NCI-H187 treated with DMSO at 0.1 percent for 48 hours (cell line): ENCODE measurements at regions not wholly inside any gene's neighbourhood (a gene's known extent, or its start where the extent isn't known, plus 50 kb on each side); places are given as distances from the start of the nearest gene placed in this dataset.

Source experiments
- DNase-seq: peaks from one replicate; lab custom pipeline; 2025; lab: John Stamatoyannopoulos, UW

DNA sequence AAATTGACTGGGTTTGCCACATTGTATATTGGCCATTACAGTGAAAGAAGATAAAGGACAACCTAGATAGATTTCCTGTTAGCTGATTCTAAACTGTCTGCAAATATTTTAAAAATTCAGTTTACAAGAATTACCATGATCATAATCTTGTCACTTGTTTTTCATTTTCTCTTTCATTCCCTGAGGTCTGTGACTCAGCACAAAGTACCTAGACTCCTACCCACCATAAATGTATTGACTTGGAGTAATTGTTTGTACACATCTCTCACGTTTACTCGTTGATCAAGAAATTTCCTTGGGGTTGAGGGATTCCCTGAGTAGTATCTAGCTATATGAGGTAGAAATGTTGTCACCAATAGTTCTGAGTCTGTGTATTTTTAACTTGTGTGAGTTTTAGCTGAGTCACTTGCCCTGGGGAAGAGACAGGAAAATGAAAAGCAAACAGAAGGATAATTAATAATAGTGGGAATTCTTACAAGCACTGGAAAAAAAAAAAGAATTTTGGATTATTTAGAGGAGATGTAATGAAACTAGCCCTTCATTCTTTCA, 299.2 kb upstream of the DACH1 start:
- no peak for DNase-seq

DNA sequence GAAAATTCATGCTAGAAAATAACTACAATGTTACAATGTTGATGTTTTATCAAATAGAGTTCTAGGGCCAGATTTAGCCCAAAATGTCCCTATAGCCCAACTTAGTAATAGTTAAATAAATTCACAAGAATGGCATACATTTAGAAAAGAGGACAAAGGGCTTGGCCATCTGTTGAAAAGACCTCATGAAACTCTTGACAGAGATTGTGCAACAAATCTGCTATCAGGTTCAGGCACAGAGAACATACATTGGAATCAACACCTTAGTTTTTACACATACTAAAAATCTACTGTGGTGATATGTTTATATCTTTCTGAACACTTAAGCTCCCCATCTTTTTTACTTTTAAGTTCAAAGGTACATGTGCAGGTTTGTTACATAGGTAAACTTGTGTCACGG, 298.3 kb upstream of the DACH1 start:
- DNase-seq: no peak

DNA sequence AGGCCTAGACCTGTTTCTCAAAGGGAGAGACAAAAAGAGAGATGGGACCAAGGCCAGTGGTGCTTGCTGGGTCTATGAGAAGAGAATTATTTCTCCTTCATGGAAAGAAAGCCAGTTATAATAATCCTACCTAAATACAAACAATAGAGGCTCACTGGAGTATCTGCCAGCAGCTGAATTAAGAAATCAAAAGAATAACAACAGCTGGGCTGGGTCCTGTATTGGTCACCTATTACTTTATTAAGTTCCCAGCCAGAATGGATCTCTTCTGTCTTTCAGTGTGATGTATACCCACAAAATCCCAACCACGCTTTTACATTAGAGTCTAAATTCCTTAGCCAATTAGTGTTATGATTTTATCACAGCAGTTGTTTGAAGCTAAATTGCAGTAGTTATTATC, 297.8 kb upstream of the DACH1 start:
- DNase-seq: no peak

DNA sequence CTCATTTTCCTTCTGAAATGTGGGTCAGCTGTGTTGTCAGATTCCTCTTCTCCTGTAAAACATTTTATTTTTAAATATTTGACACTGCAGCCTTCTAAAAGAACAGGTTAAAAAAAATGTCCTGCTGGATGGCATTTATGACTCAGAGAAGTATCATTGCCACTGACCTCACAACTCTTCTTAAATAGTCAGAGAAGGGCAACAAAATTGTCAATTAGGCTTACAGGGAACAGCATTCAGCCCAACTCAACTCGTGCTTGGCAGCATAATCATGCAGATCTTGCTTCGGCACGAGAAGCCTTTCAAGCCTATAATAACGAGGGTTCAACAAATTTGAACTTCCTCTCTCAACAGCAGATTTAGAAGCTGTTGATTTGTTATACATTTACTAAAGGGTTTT, 296.7 kb upstream of the DACH1 start:
- no peak for DNase-seq

DNA sequence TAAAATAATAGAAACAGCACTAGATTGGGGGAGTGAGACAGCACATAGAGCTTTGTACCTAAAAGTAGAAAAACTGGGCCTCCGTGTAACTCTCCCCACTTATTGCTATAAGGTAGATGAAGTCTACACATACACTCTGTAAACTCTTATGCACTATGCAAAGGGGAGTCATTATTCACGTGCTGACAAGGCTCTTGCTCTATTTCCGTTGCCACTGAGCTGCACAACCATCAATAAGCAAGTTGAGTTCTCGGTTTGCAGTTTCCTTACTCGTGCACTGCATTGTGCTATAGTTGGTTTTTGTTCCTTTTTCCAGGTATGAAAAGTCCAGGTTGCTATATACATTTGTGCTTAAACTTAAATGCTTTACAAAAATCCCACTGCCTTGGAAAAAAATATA, 294.0 kb upstream of the DACH1 start:
- DNase-seq: no peak

DNA sequence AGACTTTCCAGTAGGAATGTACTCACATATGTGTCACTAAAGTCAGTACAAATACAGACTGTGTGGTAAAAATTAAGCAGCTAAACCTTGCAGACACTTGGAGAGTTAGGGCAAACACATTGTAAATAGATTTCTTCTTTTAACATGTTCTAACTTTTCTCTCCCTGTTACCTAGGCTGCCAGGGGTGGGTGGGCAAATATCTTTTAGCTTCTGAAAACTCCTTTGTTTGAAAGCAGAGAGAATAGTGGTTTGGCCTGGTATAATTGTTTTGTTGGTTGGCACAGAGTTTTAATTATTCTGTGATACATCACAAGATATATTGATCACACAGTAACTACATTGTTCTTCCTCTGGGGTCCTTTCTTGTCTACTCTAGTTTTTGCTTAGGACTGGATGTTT, 289.8 kb upstream of the DACH1 start:
- DNase-seq: no peak

DNA sequence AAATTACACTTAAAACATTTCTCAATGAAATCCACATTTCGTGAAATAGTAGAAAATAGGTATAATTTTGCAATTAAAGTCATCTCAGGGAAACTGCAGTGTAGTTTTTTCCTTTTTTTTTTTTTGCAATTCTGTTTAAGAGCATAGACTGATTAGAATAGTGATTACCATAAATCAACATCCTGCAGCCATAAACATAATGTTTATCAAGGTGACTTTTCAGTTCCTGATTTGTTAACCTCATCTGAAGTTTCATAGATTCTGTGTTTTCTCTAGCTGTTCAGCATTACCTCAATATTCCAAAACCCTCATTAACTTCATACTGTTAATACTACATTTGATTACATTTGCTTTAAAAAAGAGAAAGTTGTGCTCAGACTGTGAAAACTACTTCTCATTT, 286.3 kb upstream of the DACH1 start:
- no peak for DNase-seq

DNA sequence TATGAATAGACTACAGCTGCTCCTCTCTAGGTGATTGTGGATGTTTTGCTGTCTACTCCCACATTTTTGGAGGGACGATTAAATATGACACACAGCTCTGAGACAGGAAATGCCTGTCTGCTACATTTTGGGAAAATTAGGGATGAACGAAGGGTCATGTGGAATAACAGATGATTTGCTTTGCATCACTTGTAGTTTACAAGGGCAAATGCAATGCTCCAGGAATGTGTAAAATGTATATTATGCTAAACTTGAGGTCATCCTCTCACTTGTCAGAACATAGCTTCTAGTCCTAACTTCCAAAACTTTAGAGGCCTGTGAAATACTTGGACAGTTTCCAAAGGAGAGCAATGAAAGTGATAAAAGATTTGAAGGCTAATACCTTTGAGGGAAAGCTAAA, 284.2 kb upstream of the DACH1 start:
- no peak for DNase-seq

DNA sequence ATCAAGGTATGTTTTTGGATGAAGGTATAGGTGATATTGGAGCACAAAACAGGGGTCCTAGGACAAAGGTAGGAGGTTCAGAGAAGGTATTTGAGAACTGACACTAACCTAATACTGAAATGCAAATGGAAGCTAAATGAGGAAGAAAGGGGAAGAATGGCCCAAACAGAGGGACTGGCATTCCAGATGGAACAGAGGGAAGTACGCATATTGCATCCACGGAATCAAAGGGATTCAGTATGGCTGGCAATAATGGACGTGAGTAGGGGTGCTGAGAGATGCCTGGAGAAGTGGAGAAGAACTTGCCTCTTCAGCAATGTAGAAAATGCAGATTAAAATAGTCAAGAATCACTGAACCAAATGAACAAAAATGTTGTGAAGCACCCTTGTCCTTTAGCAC, 283.5 kb upstream of the DACH1 start:
- no peak for DNase-seq

DNA sequence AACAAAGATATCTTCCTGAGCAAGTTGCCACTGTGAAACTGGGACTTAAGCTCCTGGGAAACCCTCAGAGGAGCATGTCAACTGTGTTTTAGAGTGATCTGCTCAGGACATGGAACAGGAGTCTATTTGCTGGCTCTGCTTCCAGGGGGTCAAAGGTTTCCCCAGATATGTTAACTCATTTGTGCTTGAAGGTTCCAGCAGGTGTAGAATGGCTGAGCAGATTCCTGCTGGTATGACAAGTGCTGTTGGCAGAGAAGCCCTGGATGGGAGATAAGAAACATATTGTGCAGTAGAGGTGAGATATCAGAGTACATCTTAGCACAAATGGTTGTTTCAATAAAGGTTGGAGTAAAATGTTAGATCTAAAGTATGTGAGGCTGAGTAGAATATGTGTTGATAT, 282.7 kb upstream of the DACH1 start:
- DNase-seq: no peak

DNA sequence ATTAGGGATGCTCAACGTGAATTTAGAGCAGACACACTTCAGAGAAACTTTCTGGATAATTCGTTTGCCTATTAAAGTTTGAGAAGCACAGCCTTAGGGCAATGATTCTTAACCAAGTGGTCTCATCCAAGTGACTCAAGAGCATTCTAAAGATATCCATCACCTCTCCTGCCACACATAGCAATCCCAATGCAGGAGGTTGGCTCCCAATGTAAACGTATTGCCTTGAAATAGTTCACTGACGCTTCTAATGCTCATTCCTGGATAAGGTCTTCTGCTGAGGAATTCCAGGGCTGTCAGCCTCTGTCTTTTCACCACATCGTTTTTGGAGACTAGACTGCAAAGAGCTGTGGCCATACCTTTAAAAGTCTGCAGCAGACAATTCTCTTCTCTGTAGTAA, 279.8 kb upstream of the DACH1 start:
- DNase-seq: no peak

DNA sequence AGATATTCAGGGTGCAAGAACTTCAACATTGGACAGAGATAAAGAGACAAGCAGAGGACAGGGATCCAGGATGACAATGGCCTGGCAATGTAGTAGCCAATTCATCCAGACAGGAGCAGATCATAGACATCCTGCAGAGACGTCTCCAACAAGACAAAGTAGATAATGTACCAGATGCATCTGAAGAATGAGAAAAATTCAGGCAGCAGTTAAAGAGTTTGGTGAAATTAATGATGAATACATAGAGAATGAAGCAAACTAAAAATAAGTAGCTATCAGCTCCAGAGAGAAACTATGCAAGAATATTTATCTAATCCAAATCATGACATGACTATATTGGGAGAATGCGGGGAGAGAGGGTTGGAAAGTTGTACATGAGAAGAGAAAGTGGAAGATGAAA, 278.4 kb upstream of the DACH1 start:
- DNase-seq: no peak

DNA sequence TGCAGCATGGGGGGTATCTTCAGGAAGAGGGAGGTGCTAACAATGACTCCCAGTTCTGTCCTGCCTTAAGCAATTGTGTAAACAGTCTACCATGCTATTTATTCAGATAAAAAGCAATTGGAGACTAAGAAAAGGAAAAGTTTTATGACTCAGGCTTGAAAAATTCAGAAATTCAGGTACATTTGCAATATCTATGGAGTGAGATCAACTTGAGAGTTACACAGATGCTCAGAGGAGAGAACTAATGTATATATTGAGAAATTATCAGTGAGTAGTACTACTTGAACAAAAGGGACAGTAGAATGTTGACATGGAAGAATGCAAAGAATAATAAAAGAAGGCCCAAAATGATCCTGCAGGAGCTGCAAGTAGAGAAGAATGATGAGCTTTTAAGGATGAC, 277.6 kb upstream of the DACH1 start:
- no peak for DNase-seq

DNA sequence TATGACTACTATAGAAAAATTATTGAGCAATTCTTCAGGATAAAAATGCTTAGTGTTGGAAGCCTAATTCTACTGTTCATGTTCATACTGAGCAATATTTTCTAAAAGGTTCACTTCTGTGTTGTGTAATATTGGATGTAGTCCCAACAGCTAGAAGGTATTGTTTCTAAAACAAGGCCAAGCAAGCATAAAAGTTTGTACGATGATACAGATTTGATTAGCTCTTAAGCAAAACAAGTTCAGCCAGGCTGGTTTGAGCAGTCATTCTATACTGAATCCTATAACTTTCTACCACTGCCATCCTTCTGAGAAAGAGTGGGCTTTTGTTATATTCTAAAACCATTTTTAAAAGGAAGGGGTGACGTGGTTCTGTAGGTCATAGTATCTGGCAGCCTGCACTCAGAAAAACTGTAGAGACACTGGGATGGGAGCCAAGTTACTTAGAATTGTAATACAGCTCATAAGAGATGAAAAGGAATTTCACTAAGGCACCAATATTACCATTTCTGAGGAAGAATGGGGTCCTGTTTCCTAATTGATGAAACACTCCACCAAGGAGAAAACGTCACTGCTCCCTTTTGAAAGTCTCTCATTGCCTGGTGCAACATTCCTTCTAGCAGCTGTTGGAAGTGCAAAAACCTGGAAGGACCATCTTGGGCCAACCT, 275.0 kb upstream of the DACH1 start:
- no peak for DNase-seq

DNA sequence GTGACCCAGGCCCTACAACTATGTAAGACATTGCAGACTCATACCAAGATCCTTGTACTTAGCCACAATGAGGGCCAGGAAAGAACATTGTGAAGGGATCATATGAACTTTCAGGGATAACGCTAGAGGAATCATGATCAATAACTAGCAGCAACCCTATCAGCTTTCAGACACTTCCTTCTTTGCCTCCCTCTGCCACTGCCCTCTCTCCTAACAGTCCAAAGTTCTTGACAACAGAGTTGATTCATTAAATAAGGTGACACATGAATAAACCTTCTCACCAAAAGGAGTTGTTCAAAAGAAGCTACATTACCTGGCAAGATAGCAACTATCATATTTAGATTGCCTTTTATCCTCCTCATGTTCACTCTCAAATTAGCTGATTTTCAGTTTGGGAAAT, 272.2 kb upstream of the DACH1 start:
- DNase-seq: no peak

DNA sequence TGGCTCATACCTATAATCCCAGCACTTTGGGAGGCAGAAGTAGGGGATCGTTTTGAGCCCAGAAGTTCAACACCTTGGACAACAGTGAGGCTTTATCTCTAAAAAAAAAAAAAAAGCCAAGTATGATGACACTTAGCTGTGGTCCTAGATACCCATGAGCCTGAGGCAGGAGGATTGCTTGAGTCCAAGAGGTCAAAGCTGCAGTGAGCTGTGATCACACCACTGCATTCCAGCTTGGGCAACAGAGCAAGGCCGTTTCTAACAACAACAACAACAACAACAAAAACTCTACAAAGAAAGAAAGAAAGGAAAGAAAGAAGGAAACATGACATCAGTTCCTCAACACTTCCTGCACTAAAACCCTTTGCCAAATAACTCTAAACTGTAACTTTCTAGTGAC, 265.1 kb upstream of the DACH1 start:
- no peak for DNase-seq

DNA sequence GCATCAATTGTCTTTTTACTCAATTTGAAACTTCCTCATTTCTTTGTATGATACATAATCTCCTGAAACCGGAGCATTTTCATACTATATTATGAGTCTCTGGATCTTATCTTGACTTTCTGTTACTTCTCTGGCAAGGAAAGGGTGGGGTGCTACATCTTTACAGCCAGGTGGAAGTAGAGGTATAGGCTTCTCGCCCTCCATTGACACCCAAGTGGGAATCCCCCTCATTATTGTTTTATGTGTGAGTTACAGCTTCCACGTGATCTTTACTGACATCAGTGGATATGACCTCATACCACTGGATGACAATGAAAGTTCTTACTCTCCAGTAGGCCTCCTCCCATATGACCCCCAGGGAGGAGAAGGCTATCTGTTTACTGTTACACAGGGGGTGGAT, 262.1 kb upstream of the DACH1 start:
- no peak for DNase-seq

DNA sequence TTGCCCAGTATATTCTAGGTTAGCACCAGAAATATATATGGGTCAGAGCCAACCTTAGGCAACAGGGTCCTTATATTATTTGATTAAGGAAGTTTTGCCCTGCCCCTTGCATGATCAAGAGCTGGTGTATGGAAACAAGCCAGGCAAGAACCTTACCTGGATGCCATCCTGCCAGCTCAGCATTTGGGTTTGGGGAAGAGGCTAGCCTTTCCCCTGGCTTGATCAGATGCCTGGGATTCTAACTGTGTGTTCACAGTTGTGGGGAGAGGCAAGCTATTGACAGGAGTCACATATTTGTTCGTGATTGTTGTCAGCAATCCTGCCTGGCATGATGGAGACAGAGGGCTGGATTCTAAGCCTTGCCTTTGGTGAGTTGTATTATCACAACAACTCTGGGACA, 260.0 kb upstream of the DACH1 start:
- DNase-seq: no peak

DNA sequence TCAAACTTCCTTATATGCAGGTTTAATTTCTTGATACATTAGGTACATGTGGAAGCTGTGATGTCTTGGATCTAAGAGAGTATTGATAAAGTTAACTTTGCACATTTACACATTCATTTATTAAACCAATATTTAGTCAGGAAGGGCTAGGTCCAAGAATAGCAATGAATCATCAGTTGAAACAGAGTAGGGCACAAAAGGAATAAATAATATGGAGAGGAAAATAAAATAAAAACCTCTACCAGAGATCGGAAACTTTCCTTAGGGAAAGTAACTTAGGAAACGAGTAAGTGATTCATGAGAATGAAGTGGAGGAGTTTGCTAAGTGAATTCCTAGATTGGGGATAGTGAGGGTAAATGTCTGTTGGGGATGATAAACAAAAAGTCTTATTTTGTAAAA, 259.4 kb upstream of the DACH1 start:
- no peak for DNase-seq

DNA sequence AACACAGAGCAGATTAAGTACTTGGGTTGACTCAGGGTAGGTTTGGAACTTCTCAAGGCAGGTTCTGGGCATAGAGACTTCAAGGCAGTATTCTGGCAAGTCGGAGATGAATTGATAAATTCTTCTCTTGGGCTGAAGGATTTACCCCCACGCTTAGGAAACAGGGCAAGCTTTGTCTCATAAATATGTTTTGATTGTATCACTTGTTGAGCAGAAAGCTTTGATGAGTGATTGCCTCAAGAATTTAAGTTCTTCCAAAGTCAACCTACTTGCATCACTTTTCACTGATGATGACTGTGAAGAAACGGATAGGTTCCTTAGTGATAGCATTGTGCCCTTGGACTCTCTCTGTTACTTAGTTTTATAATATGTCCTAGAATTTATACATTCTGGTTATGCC, 258.6 kb upstream of the DACH1 start:
- DNase-seq: no peak

DNA sequence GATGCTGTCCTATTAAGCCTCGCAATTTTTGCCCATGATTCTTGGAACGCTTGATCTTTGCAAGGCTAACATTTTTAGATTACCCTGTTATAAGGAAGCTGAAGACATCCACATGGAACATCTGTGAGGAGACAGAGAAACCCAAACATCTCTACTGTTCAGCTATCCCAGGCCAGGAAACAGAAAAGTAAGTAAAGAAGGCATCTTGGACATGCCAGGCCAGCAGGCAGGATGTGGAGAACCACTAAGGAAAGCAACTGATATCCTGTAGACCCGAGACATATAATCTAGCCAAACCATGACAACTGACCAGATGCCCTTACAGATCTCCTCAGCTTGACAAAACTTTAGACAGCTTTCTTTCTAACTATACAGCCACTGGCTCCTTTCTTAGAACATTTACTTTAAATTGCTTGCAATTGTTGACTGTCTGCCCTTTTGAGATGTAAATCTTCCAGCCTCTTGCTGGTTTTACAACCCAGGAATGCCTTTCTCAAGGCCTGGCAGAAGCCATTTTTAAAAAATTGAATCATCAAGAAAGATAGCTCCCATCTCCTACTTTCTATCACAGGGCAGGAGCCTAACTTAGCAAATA, 255.8 kb upstream of the DACH1 start:
- DNase-seq: no peak

DNA sequence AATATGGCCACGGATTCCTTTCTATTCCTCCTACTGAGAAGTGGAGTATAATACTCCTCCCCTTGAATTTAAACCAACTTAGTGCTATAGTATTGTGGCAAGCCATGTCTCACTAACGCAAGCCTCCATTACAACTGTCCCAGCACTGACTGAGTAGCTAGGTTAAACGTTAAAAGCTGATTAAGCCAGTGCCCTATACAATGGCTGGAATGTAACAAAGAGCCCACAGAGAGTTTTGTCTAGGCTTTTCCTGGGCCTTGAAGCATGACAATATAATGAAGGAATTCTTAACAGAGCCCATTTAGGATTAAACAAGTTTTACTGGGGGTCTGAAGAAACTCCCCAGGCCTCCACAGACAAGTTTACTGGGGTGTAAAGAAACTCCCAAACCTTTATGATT, 254.5 kb upstream of the DACH1 start:
- no peak for DNase-seq

DNA sequence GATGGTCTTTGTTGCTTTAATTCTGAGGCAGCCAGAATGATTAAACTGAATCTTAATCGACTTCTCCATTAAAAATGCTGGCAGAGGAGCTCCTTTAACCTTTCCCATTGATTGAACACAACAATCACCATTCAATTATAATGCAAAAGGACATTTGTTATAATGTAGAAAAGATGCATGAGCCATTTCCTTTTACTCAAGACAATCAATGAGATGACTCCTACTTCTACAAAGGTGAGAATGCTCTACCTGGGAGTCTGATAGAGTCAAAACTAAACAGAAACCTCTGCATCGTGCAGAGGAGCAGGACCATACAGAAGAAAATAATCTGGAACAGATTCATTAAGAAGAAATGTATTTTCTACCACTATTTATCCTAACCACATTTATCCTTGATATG, 253.6 kb upstream of the DACH1 start:
- DNase-seq: no peak

DNA sequence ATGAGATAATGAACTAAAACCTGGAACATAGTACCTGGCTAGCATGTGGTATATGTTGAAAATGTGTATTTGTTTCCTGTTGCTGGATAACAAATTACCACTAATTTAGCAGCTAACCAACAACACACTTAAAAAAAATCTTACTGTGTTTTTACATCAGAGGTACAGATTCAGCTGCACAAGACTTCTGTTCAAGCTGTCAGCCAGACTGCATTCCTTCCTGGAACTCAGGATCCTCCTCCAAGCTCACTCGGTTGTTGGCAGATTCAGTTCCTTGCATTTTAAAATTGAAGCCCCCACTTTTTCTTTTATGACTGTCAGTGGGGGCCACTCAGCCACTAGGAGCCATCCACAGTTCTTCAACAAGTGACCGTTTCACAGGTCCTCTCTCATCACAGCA, 246.9 kb upstream of the DACH1 start:
- DNase-seq: no peak
